Peyer's patch (tissue), 4 donors: ENCODE measurements at regions not wholly inside any gene's neighbourhood (a gene's known extent, or its start where the extent isn't known, plus 50 kb on each side); places are given as distances from the start of the nearest gene placed in this dataset.

Experiments used
- POLR2A ChIP-seq, 2 donors: fragments of 450-650 bp; IDR thresholded peaks; one replicate each; pipeline ENCODE4 v1.5.1; 2017; ENCODE audit warnings: antibody characterized with exemption in 2 of 2, mild to moderate bottlenecking in 2 of 2, moderate library complexity in 2 of 2
- TF ChIP-seq, protein P1 (sequence below), 6 experiments: fragments of 450-650 bp in 4 of 6; fragments of 200-600 bp in 2 of 6; sonication (generic) in 1 of 6; IDR thresholded peaks; one replicate each; pipeline ENCODE4 v1.5.1; 2017 to 2019; ENCODE audit warnings: antibody characterized with exemption in 6 of 6, mild to moderate bottlenecking in 3 of 6, moderate library complexity in 1 of 6

DNA sequence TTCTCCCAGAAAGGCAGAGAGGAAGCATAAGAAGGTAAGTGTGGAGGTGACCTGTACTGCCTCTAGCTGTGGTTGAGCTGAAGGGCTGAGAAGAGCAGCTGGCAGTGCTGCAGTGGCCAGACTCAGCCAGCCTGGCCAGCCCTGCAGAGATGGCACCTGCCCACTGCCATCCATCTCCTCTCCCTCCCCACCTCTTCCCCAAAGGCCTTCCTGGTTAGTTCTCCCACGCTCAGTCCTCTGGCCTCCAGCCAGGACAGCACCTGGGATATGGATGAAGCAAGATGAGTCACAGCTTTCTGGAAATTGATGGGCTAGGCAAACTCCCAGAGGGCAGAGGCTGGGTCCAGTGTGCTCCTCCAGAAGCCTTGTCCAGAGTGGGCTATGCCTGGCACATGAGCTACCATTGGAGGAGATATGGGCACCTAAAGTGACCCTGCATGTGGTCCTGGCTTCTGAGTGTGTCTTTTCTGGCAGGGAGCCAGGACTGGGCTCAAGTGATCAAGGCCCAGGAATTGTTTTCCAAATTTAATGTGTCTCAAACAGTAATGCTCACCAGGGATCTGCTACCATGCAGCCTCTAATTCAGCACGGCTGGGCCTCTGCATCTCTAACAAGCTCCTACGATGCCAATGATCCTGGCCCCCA, 81.0 kb upstream of the CACUL1 start:
- TF ChIP-seq POLR2A (IDR thresholded peaks at IDR 0.05), result no peak
- TF ChIP-seq, protein P1, sequence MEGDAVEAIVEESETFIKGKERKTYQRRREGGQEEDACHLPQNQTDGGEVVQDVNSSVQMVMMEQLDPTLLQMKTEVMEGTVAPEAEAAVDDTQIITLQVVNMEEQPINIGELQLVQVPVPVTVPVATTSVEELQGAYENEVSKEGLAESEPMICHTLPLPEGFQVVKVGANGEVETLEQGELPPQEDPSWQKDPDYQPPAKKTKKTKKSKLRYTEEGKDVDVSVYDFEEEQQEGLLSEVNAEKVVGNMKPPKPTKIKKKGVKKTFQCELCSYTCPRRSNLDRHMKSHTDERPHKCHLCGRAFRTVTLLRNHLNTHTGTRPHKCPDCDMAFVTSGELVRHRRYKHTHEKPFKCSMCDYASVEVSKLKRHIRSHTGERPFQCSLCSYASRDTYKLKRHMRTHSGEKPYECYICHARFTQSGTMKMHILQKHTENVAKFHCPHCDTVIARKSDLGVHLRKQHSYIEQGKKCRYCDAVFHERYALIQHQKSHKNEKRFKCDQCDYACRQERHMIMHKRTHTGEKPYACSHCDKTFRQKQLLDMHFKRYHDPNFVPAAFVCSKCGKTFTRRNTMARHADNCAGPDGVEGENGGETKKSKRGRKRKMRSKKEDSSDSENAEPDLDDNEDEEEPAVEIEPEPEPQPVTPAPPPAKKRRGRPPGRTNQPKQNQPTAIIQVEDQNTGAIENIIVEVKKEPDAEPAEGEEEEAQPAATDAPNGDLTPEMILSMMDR (IDR thresholded peaks at IDR 0.05), result peak in 1 of 6 experiments; percentile 10
